ENCODE measurements at regions not wholly inside any gene's neighbourhood (a gene's known extent, or its start where the extent isn't known, plus 50 kb on each side); places are given as distances from the start of the nearest gene placed in this dataset.

DNA sequence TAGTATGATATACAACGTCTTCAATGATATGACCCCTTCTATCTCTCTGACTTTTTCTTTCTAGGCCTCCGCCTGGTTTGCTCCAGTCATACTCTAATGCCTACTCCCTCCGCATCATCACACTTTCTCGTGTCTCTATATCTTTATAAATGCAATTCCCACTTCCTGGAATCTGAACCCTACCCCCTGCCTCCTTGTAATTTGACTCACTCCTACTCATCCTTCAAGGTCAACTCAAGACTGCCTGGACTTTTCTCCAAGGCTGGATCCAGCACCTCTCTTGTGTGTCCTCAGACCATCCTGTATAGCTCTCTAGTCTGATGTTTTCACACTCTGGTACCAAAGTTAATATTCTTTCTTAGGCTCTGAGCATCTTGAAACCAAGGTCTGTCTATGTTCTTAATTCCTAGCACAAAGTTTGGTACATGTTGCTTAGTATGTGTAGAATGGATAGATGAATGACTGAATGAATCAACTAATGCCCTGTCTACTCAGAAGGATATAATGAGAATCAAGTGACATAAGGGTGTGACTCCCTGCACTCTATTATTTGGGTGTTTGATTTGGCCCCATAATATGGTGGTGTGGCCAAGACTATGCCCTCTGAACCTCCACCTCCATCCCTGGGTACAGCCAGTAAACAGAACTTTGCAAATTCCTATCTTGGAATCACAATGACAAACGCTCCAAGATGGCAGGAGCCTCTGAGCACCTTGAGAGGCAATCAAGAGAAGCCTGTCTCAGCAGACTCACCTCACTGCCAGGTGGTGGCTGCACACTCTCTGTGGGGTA lies 74.3 kb upstream of the SERP2 start:
- Histone ChIP-seq H3K27me3 (replicated peaks in 1 of 2; ENCODE audit: control insufficient read depth in 2 of 2, insufficient read depth in 2 of 2, low read length in 1 of 2) (no peaks in the 10 kb centered on the region), H3K4me3 (no peak overlapping the region), H3K4me1 (ENCODE audit: control insufficient read depth, insufficient read depth, low read length) (peaks cover 15% of the 10 kb centered on the region), H3K27ac (ENCODE audit: control insufficient read depth, insufficient read depth) (no peak overlapping the region), H3K9me3 (replicated peaks; ENCODE audit: control insufficient read depth, insufficient read depth, low read length) (no peaks in the 10 kb centered on the region), H2AFZ (ENCODE audit: control insufficient read depth, low read depth, low read length) (no peak overlapping the region), H3K36me3 (ENCODE audit: control insufficient read depth in 2 of 2, insufficient read depth in 2 of 2, low read length in 1 of 2) (no peaks in the 10 kb centered on the region), H3K4me2 (ENCODE audit: control insufficient read depth, insufficient read depth) (no peak overlapping the region), H3K9ac (ENCODE audit: control insufficient read depth, insufficient read depth, low read length) (no peak overlapping the region), H4K20me1 (ENCODE audit: control insufficient read depth, insufficient read depth) (no peaks in the 10 kb centered on the region), H3K79me2 (ENCODE audit: control insufficient read depth, insufficient read depth, low read length) (no peaks in the 10 kb centered on the region)
- no TSS peak for BruUV-seq (replicated peaks)
- in situ Hi-C loops (cut with MboI) (no loop called here), intact Hi-C loops (cut with micrococcal nuclease; ENCODE audit: unreplicated experiment) (no loop called here)
- RAD21 ChIA-PET (ENCODE audit: unreplicated experiment) = no interaction called here
- ATAC-seq = no peak
- CTCF ChIA-PET = no interaction called here
- 84% methylated on average over 5 of the region's 5 CpGs for WGBS (ENCODE audit: insufficient coverage, insufficient replicate concordance, low lambda C conversion rate, missing lambda C conversion rate)
- SMC1A ChIA-PET (ENCODE audit: uncharacterized antibody, unreplicated experiment) = no interaction called here
- POLR2A ChIA-PET = no interaction called here
- FAIRE-seq = no peak
- no peak for DNase-seq (ENCODE audit: low read depth, low spot score)
- TF ChIP-seq ZZZ3 (IDR thresholded peaks at IDR 0.05; ENCODE audit: control insufficient read depth, insufficient read length, low read depth) = no peak
- no peak for TF ChIP-seq EED (IDR thresholded peaks at IDR 0.05; ENCODE audit: low read depth)
- TF ChIP-seq SREBF1 (IDR thresholded peaks at IDR 0.05; ENCODE audit: low read length) = no peak
- no peak for TF ChIP-seq CHD2 (IDR thresholded peaks at IDR 0.05; ENCODE audit: borderline replicate concordance, low read depth, low read length)
- no peak for TF ChIP-seq CREM (IDR thresholded peaks at IDR 0.05; ENCODE audit: low read depth)
- TF ChIP-seq NFXL1 (IDR thresholded peaks at IDR 0.05; ENCODE audit: borderline replicate concordance) = no peak
- TF ChIP-seq IKZF2 (IDR thresholded peaks at IDR 0.05) = no peak
- TF ChIP-seq ATF7 (IDR thresholded peaks at IDR 0.05; ENCODE audit: low read depth) = no peak
- TF ChIP-seq, protein P1, sequence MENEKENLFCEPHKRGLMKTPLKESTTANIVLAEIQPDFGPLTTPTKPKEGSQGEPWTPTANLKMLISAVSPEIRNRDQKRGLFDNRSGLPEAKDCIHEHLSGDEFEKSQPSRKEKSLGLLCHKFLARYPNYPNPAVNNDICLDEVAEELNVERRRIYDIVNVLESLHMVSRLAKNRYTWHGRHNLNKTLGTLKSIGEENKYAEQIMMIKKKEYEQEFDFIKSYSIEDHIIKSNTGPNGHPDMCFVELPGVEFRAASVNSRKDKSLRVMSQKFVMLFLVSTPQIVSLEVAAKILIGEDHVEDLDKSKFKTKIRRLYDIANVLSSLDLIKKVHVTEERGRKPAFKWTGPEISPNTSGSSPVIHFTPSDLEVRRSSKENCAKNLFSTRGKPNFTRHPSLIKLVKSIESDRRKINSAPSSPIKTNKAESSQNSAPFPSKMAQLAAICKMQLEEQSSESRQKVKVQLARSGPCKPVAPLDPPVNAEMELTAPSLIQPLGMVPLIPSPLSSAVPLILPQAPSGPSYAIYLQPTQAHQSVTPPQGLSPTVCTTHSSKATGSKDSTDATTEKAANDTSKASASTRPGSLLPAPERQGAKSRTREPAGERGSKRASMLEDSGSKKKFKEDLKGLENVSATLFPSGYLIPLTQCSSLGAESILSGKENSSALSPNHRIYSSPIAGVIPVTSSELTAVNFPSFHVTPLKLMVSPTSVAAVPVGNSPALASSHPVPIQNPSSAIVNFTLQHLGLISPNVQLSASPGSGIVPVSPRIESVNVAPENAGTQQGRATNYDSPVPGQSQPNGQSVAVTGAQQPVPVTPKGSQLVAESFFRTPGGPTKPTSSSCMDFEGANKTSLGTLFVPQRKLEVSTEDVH (IDR thresholded peaks at IDR 0.05; ENCODE audit: low read depth, partially characterized antibody) = no peak
- no peak for TF ChIP-seq CHD4 (IDR thresholded peaks at IDR 0.05)
- TF ChIP-seq CUX1 (IDR thresholded peaks at IDR 0.05; ENCODE audit: insufficient replicate concordance, low read depth, low read length) = no peak
- TF ChIP-seq FOXK2 (IDR thresholded peaks at IDR 0.05) = no peak
- no peak for TF ChIP-seq ZNF622 (IDR thresholded peaks at IDR 0.05)
- no peak for TF ChIP-seq TBL1XR1 (IDR thresholded peaks at IDR 0.05; ENCODE audit: low read depth, low read length)
- TF ChIP-seq SUZ12 (IDR thresholded peaks at IDR 0.05; ENCODE audit: unreplicated experiment) = no peak
- TF ChIP-seq MEF2B (IDR thresholded peaks at IDR 0.05; ENCODE audit: partially characterized antibody, poor library complexity, severe bottlenecking) = no peak

Data from GM12878 (cell line).